ENCODE measurements at regions not wholly inside any gene's neighbourhood (a gene's known extent, or its start where the extent isn't known, plus 50 kb on each side); places are given as distances from the start of the nearest gene placed in this dataset.
"Not testable (repeated sequence)": the region's sequence is repeated elsewhere in the genome, so short reads cannot be mapped to it uniquely, and the experiment has no call there.

- Histone ChIP-seq H3K4me3 (no peak overlapping the region), H3K4me1 (peaks cover 0 to 8% of the 10 kb centered on the region in 2 donors), H3K27ac (no peak overlapping the region), H3K36me3 (no peaks in the 10 kb centered on the region), H3K27me3 (no peaks in the 10 kb centered on the region), H3K9me3 (peaks cover 0 to 4% of the 10 kb centered on the region in 2 donors)
- DNase-seq: no peak
- no peak for ATAC-seq
- no peak for TF ChIP-seq CTCF (IDR thresholded peaks at IDR 0.05)
- intact Hi-C loops (cut with DNase I): no loop called here
These were observed 65.6 kb upstream of the IFNGR1 start for GRCh38 chr6:137284811-137285110.

GRCh38 chr6:137283940-137284810 is 65.0 kb upstream of the IFNGR1 start:
- ATAC-seq (no peak), DNase-seq (no peak)
- Histone ChIP-seq H3K27ac (no peak overlapping the region), H3K9me3 (peaks cover 0 to 4% of the 10 kb centered on the region in 2 donors), H3K27me3 (no peaks in the 10 kb centered on the region), H3K4me1 (peaks cover 0 to 8% of the 10 kb centered on the region in 2 donors), H3K36me3 (no peaks in the 10 kb centered on the region), H3K4me3 (no peak overlapping the region)
- intact Hi-C loops (cut with DNase I): no loop called here
- TF ChIP-seq CTCF (IDR thresholded peaks at IDR 0.05): no peak

GRCh38 chr6:137283080-137283479 is 63.9 kb upstream of the IFNGR1 start:
- no peak for TF ChIP-seq CTCF (IDR thresholded peaks at IDR 0.05)
- H3K4me3 ChIP-seq: no peak overlapping the region

GRCh38 chr6:137282254-137282653 is 63.1 kb upstream of the IFNGR1 start:
- intact Hi-C loops (cut with DNase I): no loop called here
- ATAC-seq: peak; percentile 37
- H3K27me3 ChIP-seq: no peaks in the 10 kb centered on the region

More at GRCh38 chr6:137283080-137283479, 63.9 kb upstream of the IFNGR1 start:
- Histone ChIP-seq H3K9me3 (peaks cover 0 to 4% of the 10 kb centered on the region in 2 donors), H3K27me3 (no peaks in the 10 kb centered on the region), H3K4me1 (peaks cover 0 to 8% of the 10 kb centered on the region in 2 donors), H3K36me3 (no peaks in the 10 kb centered on the region), H3K27ac (no peak overlapping the region)
- intact Hi-C loops (cut with DNase I): no loop called here
- no peak for DNase-seq
- ATAC-seq: no peak

GRCh38 chr6:137279279-137279678 is 60.1 kb upstream of the IFNGR1 start:
- not testable (repeated sequence) for H3K27ac ChIP-seq, ATAC-seq, H3K36me3 ChIP-seq, H3K4me3 ChIP-seq, H3K9me3 ChIP-seq, H3K4me1 ChIP-seq, H3K27me3 ChIP-seq, DNase-seq
- intact Hi-C loops (cut with DNase I): loop anchor here in 1 of 2 donors (5.0 to 10.0 kb wide), 2 partner anchors 138 to 366 kb away; no protein-coding TSS in a partner anchor

More at GRCh38 chr6:137282254-137282653, 63.1 kb upstream of the IFNGR1 start:
- Histone ChIP-seq H3K9me3 (no peaks in the 10 kb centered on the region), H3K4me3 (no peak overlapping the region), H3K4me1 (peaks cover 0 to 8% of the 10 kb centered on the region in 2 donors), H3K27ac (no peak overlapping the region), H3K36me3 (no peaks in the 10 kb centered on the region)
- no peak for DNase-seq
- TF ChIP-seq CTCF (IDR thresholded peaks at IDR 0.05): no peak

Measured in left lung (tissue), 4 donors.